Endothelial cell of umbilical vein (primary cell): ENCODE measurements at regions not wholly inside any gene's neighbourhood (a gene's known extent, or its start where the extent isn't known, plus 50 kb on each side); places are given as distances from the start of the nearest gene placed in this dataset.

Source experiments
- BruUV-seq: library from RNA; stranded (reverse); fragments of 400-500 nt; replicated peaks from 2 replicates; lab custom pipeline; 2021; lab: Mats Ljungman, UMichigan
- CTCF ChIA-PET: fragments of 300-600, 350-600 bp; sonication (Branson Sonifier 250); formaldehyde crosslinking; loops from one replicate; lab custom pipeline; 2021; ENCODE audit warnings: antibody characterized with exemption, inconsistent platforms; lab: Charles Lee
- POLR2A ChIA-PET: fragments of 300-600, 350-600 bp; sonication (Branson Sonifier 250); formaldehyde crosslinking; loops from one replicate; lab custom pipeline; 2021; ENCODE audit warnings: antibody characterized with exemption, inconsistent platforms; lab: Charles Lee
- DNase-seq: peaks from one replicate; pipeline ENCODE4 v3.0.0-alpha.2; 2011; ENCODE audit warnings: low read depth, low spot score
- FAIRE-seq: peaks from 2 replicates; lab custom pipeline; 2011; peaks lifted over from hg19 to GRCh38; lab: Jason Lieb, UNC
- H2AFZ ChIP-seq: 2 replicates; pipeline ENCODE4 v1.6.0; 2012; ENCODE audit warnings: low read depth, low read length, control low read depth, inconsistent platforms
- H3K27ac ChIP-seq: 2 replicates; pipeline ENCODE4 v1.5.1; 2011; ENCODE audit warnings: low read depth, mild to moderate bottlenecking, control low read depth, low read length, moderate library complexity; ENCODE audit not compliant: insufficient read depth
- H3K27me3 ChIP-seq, 2 experiments: 2 replicates each; pipeline versions ENCODE4 v1.6.0 to v1.6.1; 2011; ENCODE audit warnings: low read length in 2 of 2, mixed read lengths in 1 of 2; ENCODE audit not compliant: control insufficient read depth in 2 of 2, insufficient read depth in 2 of 2
- H3K36me3 ChIP-seq, 2 experiments: 2 replicates in 1 of 2; 3 replicates in 1 of 2; pipeline ENCODE4 v1.5.1; 2011; ENCODE audit warnings: low read length in 2 of 2, mild to moderate bottlenecking in 1 of 2, moderate library complexity in 1 of 2; ENCODE audit not compliant: control insufficient read depth in 2 of 2, insufficient read depth in 2 of 2; ENCODE audit errors: extremely low read depth in 1 of 2
- H3K4me1 ChIP-seq: 3 replicates; pipeline ENCODE4 v1.5.1; 2011; ENCODE audit warnings: mild to moderate bottlenecking, low read length; ENCODE audit not compliant: control insufficient read depth, insufficient read depth; ENCODE audit errors: extremely low read depth
- H3K4me2 ChIP-seq: 2 replicates; pipeline ENCODE4 v1.6.1; 2011; ENCODE audit warnings: low read length, control low read depth, mixed read lengths; ENCODE audit not compliant: insufficient read depth
- H3K4me3 ChIP-seq, 3 experiments: fragments of 200-600 bp in 1 of 3; sonication (generic), shearing (Covaris generic) in 1 of 3; replicated peaks in 1 of 3; 2 replicates each; pipeline ENCODE4 v1.5.1; 2011 to 2016; ENCODE audit warnings: control low read depth in 3 of 3, low read length in 3 of 3, mild to moderate bottlenecking in 2 of 3, inconsistent platforms in 1 of 3, low read depth in 1 of 3, moderate library complexity in 1 of 3; ENCODE audit not compliant: insufficient read depth in 1 of 3
- H3K79me2 ChIP-seq: 2 replicates; pipeline ENCODE4 v1.6.0; 2012; ENCODE audit warnings: low read length, inconsistent platforms; ENCODE audit not compliant: control insufficient read depth, insufficient read depth
- H3K9ac ChIP-seq: replicated peaks from 2 replicates; pipeline ENCODE3; 2011; ENCODE audit warnings: low read length, control low read depth; ENCODE audit not compliant: insufficient read depth; ENCODE audit errors: extremely low read depth
- H3K9me1 ChIP-seq: replicated peaks from 3 replicates; pipeline ENCODE4 v1.6.0; 2011; ENCODE audit warnings: mild to moderate bottlenecking, low read length; ENCODE audit not compliant: control insufficient read depth, insufficient read depth; ENCODE audit errors: extremely low read depth
- H3K9me3 ChIP-seq: replicated peaks from 2 replicates; pipeline ENCODE4 v1.5.1; 2012; ENCODE audit warnings: low read length, inconsistent platforms; ENCODE audit not compliant: control insufficient read depth, insufficient read depth
- H4K20me1 ChIP-seq: replicated peaks from 2 replicates; pipeline ENCODE3; 2011; ENCODE audit warnings: mild to moderate bottlenecking, low read length; ENCODE audit not compliant: control insufficient read depth, insufficient read depth; ENCODE audit errors: extremely low read depth
- CTCF ChIP-seq, 2 donors: IDR thresholded peaks; 1 replicate in 1 of 2; 2 replicates in 1 of 2; pipeline ENCODE4 v1.5.1; 2011; ENCODE audit warnings: low read length in 2 of 2, mild to moderate bottlenecking in 2 of 2, moderate library complexity in 2 of 2, control low read depth in 1 of 2, inconsistent platforms in 1 of 2, low read depth in 1 of 2; ENCODE audit not compliant: insufficient read depth in 1 of 2; ENCODE audit errors: extremely low read depth in 1 of 2
- EZH2 ChIP-seq: IDR thresholded peaks from 2 replicates; pipeline ENCODE4 v1.6.1; 2012; ENCODE audit warnings: borderline replicate concordance, low read depth, mild to moderate bottlenecking, moderate library complexity, low read length, inconsistent platforms; ENCODE audit not compliant: severe bottlenecking
- FOS ChIP-seq: IDR thresholded peaks from 2 replicates; pipeline ENCODE4 v1.6.1; 2011; ENCODE audit warnings: mild to moderate bottlenecking, low read length, moderate library complexity, borderline replicate concordance; ENCODE audit not compliant: insufficient read depth
- GATA2 ChIP-seq: IDR thresholded peaks from 2 replicates; pipeline ENCODE4 v1.7.0; 2011; ENCODE audit warnings: low read depth, mild to moderate bottlenecking, moderate library complexity, mixed read lengths, low read length; ENCODE audit not compliant: insufficient read length, insufficient read depth
- JUN ChIP-seq: IDR thresholded peaks from 2 replicates; pipeline ENCODE4 v1.6.1; 2011; ENCODE audit warnings: borderline replicate concordance, low read depth; ENCODE audit not compliant: insufficient read length, insufficient read depth
- MAX ChIP-seq: IDR thresholded peaks from 2 replicates; pipeline ENCODE4 v1.6.1; 2011; ENCODE audit not compliant: insufficient read depth, insufficient read length
- MYC ChIP-seq: IDR thresholded peaks from one replicate; pipeline ENCODE4 v1.6.1; 2011; ENCODE audit warnings: mild to moderate bottlenecking, low read depth, low read length
- POLR2A ChIP-seq: IDR thresholded peaks from 2 replicates; pipeline ENCODE4 v1.6.1; 2012; ENCODE audit warnings: low read depth, mild to moderate bottlenecking, control low read depth, low read length
- POLR2AphosphoS5 ChIP-seq: IDR thresholded peaks from 2 replicates; pipeline ENCODE4 v1.6.1; 2012; ENCODE audit warnings: low read depth, mild to moderate bottlenecking, control low read depth, low read length, moderate library complexity; ENCODE audit not compliant: insufficient read depth
- dilution Hi-C: fragments of 300-500 bp; cut with MboI; formaldehyde crosslinking; loops from one replicate; pipeline ENCODE4 v1.15.0; 2019; ENCODE audit warnings: low sequenced_read_pairs; ENCODE audit not compliant: extremely low pct_ligation_motif_present
- intact Hi-C: fragments of 100-400 bp; cut with micrococcal nuclease; formaldehyde crosslinking; loops from one replicate; pipeline ENCODE4 v1.10.0; 2022

- DNase-seq (no peak), FAIRE-seq (no peak)
- CTCF ChIA-PET = no interaction called here
- no peaks in the 10 kb centered on the region for H4K20me1 ChIP-seq
- no peaks in the 10 kb centered on the region for H3K9me1 ChIP-seq
- no peaks in the 10 kb centered on the region for H3K27me3 ChIP-seq
- no peaks in the 10 kb centered on the region for H3K79me2 ChIP-seq
- intact Hi-C loops = no loop called here
- no peak overlapping the region for H3K9ac ChIP-seq
- H3K36me3 ChIP-seq = no peaks in the 10 kb centered on the region
- BruUV-seq = no TSS peak
- POLR2A ChIA-PET = no interaction called here
- H3K9me3 ChIP-seq = no peaks in the 10 kb centered on the region
- no peak overlapping the region for H3K4me2 ChIP-seq
- TF ChIP-seq MYC (no peak), POLR2AphosphoS5 (no peak), GATA2 (no peak), EZH2 (no peak), POLR2A (no peak), CTCF (IDR thresholded peaks at IDR 0.05; ENCODE audit: extremely low read depth in 1 of 2, insufficient read depth in 1 of 2, low read depth in 1 of 2, low read length in 2 of 2) (no peak), JUN (no peak), MAX (no peak), FOS (no peak)
- H3K27ac ChIP-seq = no peak overlapping the region
- no peak overlapping the region for H3K4me3 ChIP-seq
- no peaks in the 10 kb centered on the region for H3K4me1 ChIP-seq
- no peak overlapping the region for H2AFZ ChIP-seq
- dilution Hi-C loops = no loop called here
Measured at GRCh38 chr18:6644836-6645627, 84.5 kb upstream of the ARHGAP28 start.
